ENCODE measurements at regions not wholly inside any gene's neighbourhood (a gene's known extent, or its start where the extent isn't known, plus 50 kb on each side); places are given as distances from the start of the nearest gene placed in this dataset.

- Histone ChIP-seq H3K4me1 (replicated peaks; ENCODE audit: insufficient read depth) (no peaks in the 10 kb centered on the region), H2AFZ (no peak overlapping the region), H3K4me2 (no peak overlapping the region), H3K79me2 (ENCODE audit: low read depth) (no peaks in the 10 kb centered on the region), H4K20me1 (ENCODE audit: insufficient read depth) (no peaks in the 10 kb centered on the region), H3F3A (ENCODE audit: insufficient read depth, low read depth) (no peaks in the 10 kb centered on the region), H3K27ac (no peak overlapping the region), H3K27me3 (ENCODE audit: insufficient read depth, low read depth) (0 out of 2 replicates have a peak, but pooled peaks cover 2% of the 10 kb centered on the region), H3K36me3 (ENCODE audit: low read depth) (no peaks in the 10 kb centered on the region), H3K9me3 (ENCODE audit: insufficient read depth, low read depth) (no peaks in the 10 kb centered on the region), H3K4me3 (no peak overlapping the region), H3K9me2 (ENCODE audit: insufficient read depth) (no peaks in the 10 kb centered on the region)
- TF ChIP-seq EZH2 (IDR thresholded peaks at IDR 0.05; ENCODE audit: low read depth): no peak
- TF ChIP-seq, protein P1, sequence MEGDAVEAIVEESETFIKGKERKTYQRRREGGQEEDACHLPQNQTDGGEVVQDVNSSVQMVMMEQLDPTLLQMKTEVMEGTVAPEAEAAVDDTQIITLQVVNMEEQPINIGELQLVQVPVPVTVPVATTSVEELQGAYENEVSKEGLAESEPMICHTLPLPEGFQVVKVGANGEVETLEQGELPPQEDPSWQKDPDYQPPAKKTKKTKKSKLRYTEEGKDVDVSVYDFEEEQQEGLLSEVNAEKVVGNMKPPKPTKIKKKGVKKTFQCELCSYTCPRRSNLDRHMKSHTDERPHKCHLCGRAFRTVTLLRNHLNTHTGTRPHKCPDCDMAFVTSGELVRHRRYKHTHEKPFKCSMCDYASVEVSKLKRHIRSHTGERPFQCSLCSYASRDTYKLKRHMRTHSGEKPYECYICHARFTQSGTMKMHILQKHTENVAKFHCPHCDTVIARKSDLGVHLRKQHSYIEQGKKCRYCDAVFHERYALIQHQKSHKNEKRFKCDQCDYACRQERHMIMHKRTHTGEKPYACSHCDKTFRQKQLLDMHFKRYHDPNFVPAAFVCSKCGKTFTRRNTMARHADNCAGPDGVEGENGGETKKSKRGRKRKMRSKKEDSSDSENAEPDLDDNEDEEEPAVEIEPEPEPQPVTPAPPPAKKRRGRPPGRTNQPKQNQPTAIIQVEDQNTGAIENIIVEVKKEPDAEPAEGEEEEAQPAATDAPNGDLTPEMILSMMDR (conservative IDR thresholded peaks at IDR 0.05): no peak
- POLR2A ChIA-PET (ENCODE audit: unreplicated experiment): no interaction called here
- CTCF ChIA-PET: no interaction called here
- no peak for DNase-seq
- BruUV-seq (replicated peaks): no TSS peak
- intact Hi-C loops (cut with micrococcal nuclease; ENCODE audit: unreplicated experiment): no loop called here
Measured at GRCh38 chr9:117815948-117816347, 111.7 kb downstream of the TLR4 start.

GRCh38 chr9:117821954-117822353, 117.8 kb downstream of the TLR4 start:
- Histone ChIP-seq H3K9me3 (ENCODE audit: insufficient read depth, low read depth) (no peaks in the 10 kb centered on the region), H4K20me1 (ENCODE audit: insufficient read depth) (no peaks in the 10 kb centered on the region), H3K9me2 (ENCODE audit: insufficient read depth) (no peaks in the 10 kb centered on the region), H3K36me3 (ENCODE audit: low read depth) (no peaks in the 10 kb centered on the region), H2AFZ (no peak overlapping the region), H3K4me1 (replicated peaks; ENCODE audit: insufficient read depth) (no peaks in the 10 kb centered on the region), H3F3A (ENCODE audit: insufficient read depth, low read depth) (no peaks in the 10 kb centered on the region), H3K27ac (no peak overlapping the region), H3K4me2 (no peak overlapping the region), H3K4me3 (no peak overlapping the region), H3K27me3 (ENCODE audit: insufficient read depth, low read depth) (peaks cover 10% of the 10 kb centered on the region), H3K79me2 (ENCODE audit: low read depth) (no peaks in the 10 kb centered on the region)
- DNase-seq: no peak
- TF ChIP-seq EZH2 (IDR thresholded peaks at IDR 0.05; ENCODE audit: low read depth): no peak
- TF ChIP-seq, protein P1 (conservative IDR thresholded peaks at IDR 0.05): no peak
- intact Hi-C loops (cut with micrococcal nuclease; ENCODE audit: unreplicated experiment): no loop called here
- BruUV-seq (replicated peaks): no TSS peak
- ChIA-PET CTCF (no interaction called here), POLR2A (ENCODE audit: unreplicated experiment) (no interaction called here)

DNA sequence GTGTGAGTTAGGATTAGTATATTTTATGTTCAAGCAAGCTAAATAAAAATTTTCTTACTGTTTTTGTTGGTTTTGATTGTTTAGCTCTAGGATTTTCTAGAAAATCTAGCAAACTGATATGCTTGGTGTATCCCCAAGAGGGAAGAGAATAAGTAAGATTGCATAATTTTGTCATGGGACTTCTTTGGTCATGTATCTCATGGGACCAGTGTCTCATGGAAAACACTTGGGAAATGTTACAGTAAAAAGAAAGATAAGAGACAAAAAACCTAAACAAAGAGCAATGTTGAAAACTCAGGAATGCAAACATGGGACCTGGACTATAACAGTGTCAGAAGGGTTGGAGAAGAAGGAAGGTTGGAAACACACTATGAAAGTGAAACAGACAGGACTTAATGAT, 119.4 kb downstream of the TLR4 start:
- Histone ChIP-seq H3K9me3 (ENCODE audit: insufficient read depth, low read depth) (no peaks in the 10 kb centered on the region), H3K4me2 (no peak overlapping the region), H3K9me2 (ENCODE audit: insufficient read depth) (no peaks in the 10 kb centered on the region), H2AFZ (no peak overlapping the region), H3K4me1 (replicated peaks; ENCODE audit: insufficient read depth) (no peaks in the 10 kb centered on the region), H3K79me2 (ENCODE audit: low read depth) (no peaks in the 10 kb centered on the region), H3F3A (ENCODE audit: insufficient read depth, low read depth) (no peaks in the 10 kb centered on the region), H3K4me3 (no peak overlapping the region), H3K27ac (no peak overlapping the region), H3K36me3 (ENCODE audit: low read depth) (no peaks in the 10 kb centered on the region), H4K20me1 (ENCODE audit: insufficient read depth) (no peaks in the 10 kb centered on the region), H3K27me3 (ENCODE audit: insufficient read depth, low read depth) (peaks cover 20% of the 10 kb centered on the region)
- POLR2A ChIA-PET (ENCODE audit: unreplicated experiment): no interaction called here
- DNase-seq: no peak
- TF ChIP-seq, protein P1 (conservative IDR thresholded peaks at IDR 0.05): no peak
- intact Hi-C loops (cut with micrococcal nuclease; ENCODE audit: unreplicated experiment): no loop called here
- CTCF ChIA-PET: no interaction called here
- BruUV-seq (replicated peaks): no TSS peak
